NCI-H146 (cell line): ENCODE measurements at regions not wholly inside any gene's neighbourhood (a gene's known extent, or its start where the extent isn't known, plus 50 kb on each side); places are given as distances from the start of the nearest gene placed in this dataset.
A peak's percentile ranks its signal among the peaks of the same experiment; 100 is the strongest.

Source experiments
- DNase-seq: peaks from one replicate; lab custom pipeline; 2025; lab: John Stamatoyannopoulos, UW

GRCh38 chr20:60803335-60804055 is 448.6 kb upstream of the CDH4 start:
- DNase-seq: no peak

- no peak for DNase-seq
Observed at GRCh38 chr20:60804240-60804917, 447.7 kb upstream of the CDH4 start.

GRCh38 chr20:60804918-60805630 is 447.0 kb upstream of the CDH4 start:
- no peak for DNase-seq

GRCh38 chr20:60806354-60806753 is 445.7 kb upstream of the CDH4 start:
- DNase-seq: no peak

- no peak for DNase-seq
Observed at GRCh38 chr20:60806824-60807223, 445.2 kb upstream of the CDH4 start.

- no peak for DNase-seq
Observed at GRCh38 chr20:60808003-60808672, 443.9 kb upstream of the CDH4 start.

- DNase-seq: no peak
Observed at GRCh38 chr20:60808701-60809100, 443.4 kb upstream of the CDH4 start.

GRCh38 chr20:60810561-60810960 is 441.5 kb upstream of the CDH4 start:
- DNase-seq: no peak

GRCh38 chr20:60812561-60812960 is 439.5 kb upstream of the CDH4 start:
- no peak for DNase-seq

- DNase-seq: no peak
Observed at GRCh38 chr20:60813066-60813465, 439.0 kb upstream of the CDH4 start.

GRCh38 chr20:60815656-60816055 is 436.4 kb upstream of the CDH4 start:
- DNase-seq: no peak

GRCh38 chr20:60816901-60817300 is 435.2 kb upstream of the CDH4 start:
- no peak for DNase-seq

GRCh38 chr20:60817891-60818290 is 434.2 kb upstream of the CDH4 start:
- peak; percentile 19 for DNase-seq

- no peak for DNase-seq
Observed at GRCh38 chr20:60819511-60819910, 432.6 kb upstream of the CDH4 start.

GRCh38 chr20:60820149-60820548 is 431.9 kb upstream of the CDH4 start:
- DNase-seq: no peak

- no peak for DNase-seq
Observed at GRCh38 chr20:60820918-60821317, 431.1 kb upstream of the CDH4 start.

GRCh38 chr20:60822699-60823607 is 429.1 kb upstream of the CDH4 start:
- no peak for DNase-seq

GRCh38 chr20:60835876-60836275 is 416.2 kb upstream of the CDH4 start:
- DNase-seq: no peak

- no peak for DNase-seq
Observed at GRCh38 chr20:60837173-60837770, 414.8 kb upstream of the CDH4 start.

- no peak for DNase-seq
Observed at GRCh38 chr20:60838297-60838696, 413.8 kb upstream of the CDH4 start.

- DNase-seq: no peak
Observed at GRCh38 chr20:60840971-60841370, 411.1 kb upstream of the CDH4 start.
